ENCODE measurements at regions not wholly inside any gene's neighbourhood (a gene's known extent, or its start where the extent isn't known, plus 50 kb on each side); places are given as distances from the start of the nearest gene placed in this dataset.

DNA sequence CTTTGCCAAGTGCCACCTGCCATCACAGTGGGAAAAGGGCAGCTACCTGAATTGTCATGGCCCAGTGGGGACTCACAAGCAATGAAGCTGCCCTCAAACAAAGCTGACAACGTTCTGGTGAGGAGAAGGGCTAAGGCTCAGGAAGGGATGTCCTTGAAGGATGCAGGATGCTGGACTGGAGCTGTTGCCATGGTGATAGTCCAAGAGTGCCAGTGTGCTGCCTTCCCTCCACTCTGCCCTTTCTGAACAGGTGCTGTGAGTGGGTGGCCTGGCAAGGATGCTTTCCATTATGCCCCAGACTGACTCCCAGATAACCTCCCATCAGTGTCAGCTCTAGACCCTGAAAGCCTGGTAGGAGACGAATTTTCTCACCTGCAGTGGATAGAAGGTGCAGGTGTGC lies 137.8 kb upstream of the GYPC start:
- no peak for DNase-seq

DNA sequence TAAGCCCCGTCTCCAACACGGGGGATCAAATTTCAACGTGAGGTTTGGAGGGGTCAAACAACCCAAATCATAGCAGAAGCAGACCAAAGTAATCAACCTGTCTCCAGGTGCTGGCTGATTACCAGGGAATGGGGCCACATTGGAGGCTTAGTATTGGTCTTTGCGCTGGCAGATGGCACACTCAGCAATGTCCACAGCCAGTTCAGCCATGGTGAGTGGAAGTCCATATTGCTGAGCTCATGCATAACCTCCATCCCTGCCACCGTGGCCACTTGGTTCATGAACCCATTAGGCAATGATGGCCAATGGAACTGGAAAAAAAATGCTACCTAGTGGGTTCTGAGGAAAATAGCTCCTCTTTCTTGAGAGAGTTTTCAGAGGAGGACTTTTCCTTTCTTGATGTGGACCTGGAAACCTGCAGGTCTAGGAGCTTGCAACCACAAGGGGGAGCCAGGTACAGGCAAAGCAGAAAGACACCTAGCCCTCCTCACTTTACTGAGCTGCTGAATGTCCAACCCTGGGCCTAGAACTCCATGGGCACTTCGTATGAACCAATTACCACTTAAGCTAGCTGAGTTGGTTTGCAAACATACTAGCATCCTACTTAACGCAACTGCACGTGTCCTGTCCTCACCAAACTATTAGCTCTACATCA lies 128.0 kb upstream of the GYPC start:
- DNase-seq = peak; percentile 7

DNA sequence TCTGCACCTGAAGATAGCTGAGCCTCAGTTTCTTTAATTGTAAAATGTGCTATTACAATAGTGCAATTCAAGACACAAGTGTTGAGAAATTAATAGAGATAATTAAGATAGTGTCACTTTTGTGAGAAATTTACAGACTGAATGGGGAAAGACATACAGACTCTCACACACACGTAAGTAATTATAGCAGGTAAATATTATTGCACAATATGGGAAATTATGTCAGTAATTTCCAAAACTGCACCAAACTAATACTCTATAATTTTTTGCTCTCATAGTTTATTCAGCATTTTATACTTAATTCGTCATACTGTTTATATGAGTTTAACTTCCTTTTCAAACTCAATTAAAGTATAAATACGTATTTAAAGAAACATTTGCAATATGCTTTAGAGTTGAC lies 124.9 kb upstream of the GYPC start:
- DNase-seq = no peak

- DNase-seq = no peak
Measured at GRCh38 chr2:126534478-126534877, 121.5 kb upstream of the GYPC start.

- DNase-seq = no peak
Measured at GRCh38 chr2:126535408-126535807, 120.5 kb upstream of the GYPC start.

DNA sequence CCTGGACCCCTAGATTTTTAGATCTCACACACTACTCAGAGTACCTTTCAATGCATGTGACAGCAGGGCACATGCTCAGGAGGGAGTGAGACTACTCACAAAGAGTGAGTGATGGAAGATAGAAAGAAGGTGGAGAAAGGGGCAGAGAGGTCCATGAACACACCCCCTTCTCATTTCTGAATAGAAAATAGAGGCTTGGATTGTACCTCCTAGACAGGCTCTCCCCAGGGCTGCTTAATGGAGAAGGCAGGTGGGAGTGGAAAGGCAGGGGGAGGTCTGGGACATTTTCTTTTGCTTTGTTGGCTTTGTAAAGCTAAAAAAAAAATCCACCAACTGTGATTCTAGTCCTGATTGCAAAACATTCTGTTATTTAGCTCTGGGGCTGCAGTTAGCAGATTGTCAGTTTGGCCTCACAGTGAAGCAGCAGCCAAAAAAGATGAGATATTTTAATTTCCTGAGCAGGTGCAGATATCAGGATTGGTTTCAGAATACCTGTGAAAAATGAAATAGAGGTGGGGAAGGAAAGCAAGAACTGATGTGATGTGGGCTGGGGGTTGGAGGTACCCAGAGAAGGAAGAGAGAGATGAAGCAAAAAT lies 119.3 kb upstream of the GYPC start:
- no peak for DNase-seq

- DNase-seq = no peak
Measured at GRCh38 chr2:126539101-126539500, 116.9 kb upstream of the GYPC start.

DNA sequence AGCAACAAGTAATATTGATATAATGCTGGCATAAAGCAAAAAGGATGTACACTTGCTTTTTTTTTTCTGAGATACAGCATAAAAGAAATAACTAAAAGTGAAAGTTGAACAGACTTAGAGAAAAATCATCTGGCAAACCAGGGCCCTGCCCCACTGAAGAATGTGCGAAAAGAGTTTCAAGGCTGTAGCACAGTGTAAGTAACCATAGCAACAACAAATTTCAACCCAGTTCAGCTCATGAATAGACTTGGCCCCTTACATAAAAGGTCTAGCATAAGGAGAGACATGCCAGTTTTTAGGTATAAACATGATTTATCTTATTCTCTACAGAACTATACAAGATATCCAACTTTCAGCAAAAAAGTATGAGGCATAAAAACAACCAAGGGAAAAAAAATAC lies 113.7 kb upstream of the GYPC start:
- DNase-seq = no peak

GRCh38 chr2:126543081-126543480 lies 112.9 kb upstream of the GYPC start:
- DNase-seq = no peak

- DNase-seq = no peak
Measured at GRCh38 chr2:126558029-126558428, 97.9 kb upstream of the GYPC start.

GRCh38 chr2:126568734-126569133 lies 87.2 kb upstream of the GYPC start:
- DNase-seq = no peak

DNA sequence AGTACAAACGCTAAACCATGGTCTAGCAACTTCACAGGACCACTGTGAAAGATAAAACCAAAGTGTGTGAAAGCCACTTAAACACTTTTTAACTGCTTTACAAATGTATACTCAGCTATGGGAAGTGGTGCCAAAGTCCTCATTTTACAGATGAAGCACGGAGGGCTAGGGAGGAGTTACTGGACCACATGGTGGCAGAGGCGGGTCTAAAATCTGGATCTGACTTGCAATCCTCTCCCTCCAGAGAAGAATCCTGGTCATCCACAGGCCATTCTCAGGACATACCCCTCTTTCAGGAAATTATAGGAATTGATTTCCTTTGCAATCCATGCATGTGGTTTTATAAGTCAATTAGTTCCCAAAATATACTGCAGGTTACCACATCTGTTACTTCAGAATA lies 84.6 kb upstream of the GYPC start:
- DNase-seq = no peak

DNA sequence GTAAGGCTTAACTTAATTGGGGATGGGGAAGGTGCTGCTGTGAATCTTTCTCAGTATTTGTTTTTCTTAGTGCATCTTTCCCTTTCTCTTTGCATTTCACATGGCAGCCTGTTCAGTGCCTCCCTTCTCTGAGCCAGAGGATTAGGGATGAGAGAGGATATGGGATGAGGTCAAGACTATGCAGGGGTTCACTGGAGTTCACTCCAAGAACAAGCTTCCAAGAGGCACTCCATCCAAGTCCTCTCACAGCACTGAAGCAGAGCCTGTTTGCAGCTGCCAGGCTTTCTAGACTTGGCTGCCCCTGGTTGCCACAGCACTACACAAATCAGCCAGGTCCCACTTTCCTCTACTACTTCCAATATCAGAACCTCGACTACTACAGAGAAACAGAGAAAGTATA lies 80.3 kb upstream of the GYPC start:
- DNase-seq = no peak

DNA sequence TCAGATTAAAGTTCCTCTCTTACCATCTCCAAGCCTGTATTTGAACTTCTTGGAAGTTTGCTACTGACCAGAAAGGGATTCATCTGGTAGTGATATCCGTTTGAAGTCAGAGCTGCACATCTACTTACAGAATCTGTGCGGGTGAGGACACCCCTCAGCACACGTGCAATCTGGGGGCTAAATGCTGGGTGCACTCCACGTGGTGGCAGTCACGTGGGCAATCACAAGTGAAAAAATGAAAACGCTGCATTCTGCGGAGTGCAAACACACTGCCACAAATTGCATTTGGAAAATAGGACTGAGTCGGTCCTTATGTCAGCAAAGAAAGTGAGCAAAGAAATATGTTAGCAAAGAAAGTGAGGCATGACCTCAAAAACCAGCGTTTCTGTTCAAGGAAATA lies 76.1 kb upstream of the GYPC start:
- no peak for DNase-seq

- DNase-seq = no peak
Measured at GRCh38 chr2:126586317-126586716, 69.6 kb upstream of the GYPC start.

DNA sequence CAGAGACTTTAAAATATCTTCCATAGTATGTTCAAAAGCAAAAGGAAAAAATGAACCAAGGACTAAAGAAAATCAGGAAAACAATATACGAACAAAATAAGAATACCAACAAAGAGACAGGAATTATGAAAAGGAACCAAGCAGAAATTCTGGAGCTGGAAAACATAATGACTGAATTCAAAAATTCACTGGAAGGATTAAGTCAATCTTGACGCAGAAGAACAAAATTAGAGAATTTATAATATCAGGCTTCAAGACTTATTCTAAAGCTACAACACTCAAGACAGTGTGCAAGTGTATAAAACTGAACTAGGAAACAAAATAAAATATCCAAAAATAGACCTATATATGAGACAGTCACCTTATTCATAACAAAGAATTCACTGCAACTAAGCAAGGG lies 56.9 kb upstream of the GYPC start:
- DNase-seq = no peak

DNA sequence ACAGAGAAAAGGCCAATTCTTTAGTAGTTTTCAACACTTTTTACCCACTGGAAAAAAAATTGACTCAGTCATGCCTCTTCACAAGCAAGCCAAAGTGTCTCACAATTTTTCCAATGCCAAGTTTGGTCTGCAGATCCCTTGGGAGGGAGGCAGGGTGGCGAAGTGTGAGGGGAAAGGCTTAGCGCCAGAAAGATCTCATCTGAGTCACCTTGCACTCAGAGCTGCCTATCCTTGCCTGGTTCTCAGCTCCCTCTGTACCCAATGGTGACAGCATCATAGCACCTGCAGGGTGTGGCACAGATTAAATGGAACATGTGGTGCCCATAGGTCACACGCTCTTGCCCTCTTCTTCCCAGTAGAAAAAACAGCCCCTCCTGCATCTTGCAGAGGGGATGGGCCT lies 55.2 kb upstream of the GYPC start:
- no peak for DNase-seq

- DNase-seq = no peak
Measured at GRCh38 chr2:126602334-126602733, 53.6 kb upstream of the GYPC start.

Measured in DMS153 (cell line).